Astrocyte (in vitro differentiated cells and primary cell): ENCODE measurements at regions not wholly inside any gene's neighbourhood (a gene's known extent, or its start where the extent isn't known, plus 50 kb on each side); places are given as distances from the start of the nearest gene placed in this dataset.
"Not testable (repeated sequence)": the region's sequence is repeated elsewhere in the genome, so short reads cannot be mapped to it uniquely, and the experiment has no call there.

Source experiments
- DNase-seq: peaks from one replicate; pipeline ENCODE4 v3.0.0-alpha.2; 2010; ENCODE audit warnings: low read depth
- FAIRE-seq: peaks from 2 replicates; lab custom pipeline; 2011; peaks lifted over from hg19 to GRCh38; lab: Jason Lieb, UNC
- H2AFZ ChIP-seq: 2 replicates; pipeline ENCODE4 v1.6.0; 2012; ENCODE audit warnings: low read depth, low read length, inconsistent platforms
- H3K27ac ChIP-seq: 2 replicates; pipeline ENCODE4 v1.5.1; 2011; ENCODE audit warnings: low read depth, low read length, inconsistent platforms
- H3K27me3 ChIP-seq: 2 replicates; pipeline ENCODE4 v1.6.0; 2011; ENCODE audit warnings: low read length, inconsistent platforms; ENCODE audit not compliant: insufficient read depth
- H3K36me3 ChIP-seq: 2 replicates; pipeline ENCODE4 v1.5.1; 2011; ENCODE audit warnings: low read length, inconsistent platforms; ENCODE audit not compliant: insufficient read depth
- H3K4me1 ChIP-seq: 2 replicates; pipeline ENCODE4 v1.5.1; 2011; ENCODE audit warnings: low read length, inconsistent platforms; ENCODE audit not compliant: insufficient read depth
- H3K4me2 ChIP-seq: 2 replicates; pipeline ENCODE4 v1.6.0; 2012; ENCODE audit warnings: low read length, inconsistent platforms
- H3K4me3 ChIP-seq: 2 replicates; pipeline ENCODE4 v1.5.1; 2011; ENCODE audit warnings: low read depth, mild to moderate bottlenecking, low read length, inconsistent platforms; ENCODE audit not compliant: insufficient read depth
- H3K79me2 ChIP-seq: 2 replicates; pipeline ENCODE4 v1.6.0; 2012; ENCODE audit warnings: mild to moderate bottlenecking, low read length, inconsistent platforms; ENCODE audit not compliant: insufficient read depth
- H3K9ac ChIP-seq: 2 replicates; pipeline ENCODE4 v1.6.0; 2012; ENCODE audit warnings: mild to moderate bottlenecking, low read length, inconsistent platforms
- H3K9me3 ChIP-seq: 2 replicates; pipeline ENCODE4 v1.5.1; 2012; ENCODE audit warnings: low read depth, mild to moderate bottlenecking, low read length, inconsistent platforms; ENCODE audit not compliant: insufficient read depth
- H4K20me1 ChIP-seq: 2 replicates; pipeline ENCODE4 v1.6.0; 2012; ENCODE audit warnings: low read length, inconsistent platforms; ENCODE audit not compliant: insufficient read depth
- H3K27ac Mint-ChIP-seq: one replicate; pipeline ENCODE4 v1.8.0; 2021; ENCODE audit warnings: mild to moderate bottlenecking, mixed read lengths; ENCODE audit not compliant: unreplicated experiment
- H3K27me3 Mint-ChIP-seq: one replicate; pipeline ENCODE4 v1.8.0; 2021; ENCODE audit warnings: low read depth, mixed read lengths; ENCODE audit not compliant: unreplicated experiment
- H3K36me3 Mint-ChIP-seq: one replicate; pipeline ENCODE4 v1.8.0; 2021; ENCODE audit warnings: low read depth, mixed read lengths; ENCODE audit not compliant: unreplicated experiment
- H3K4me1 Mint-ChIP-seq: one replicate; pipeline ENCODE4 v1.8.0; 2021; ENCODE audit warnings: low read depth, mixed read lengths; ENCODE audit not compliant: unreplicated experiment
- H3K4me3 Mint-ChIP-seq: one replicate; pipeline ENCODE4 v1.8.0; 2021; ENCODE audit warnings: mild to moderate bottlenecking, moderate library complexity, mixed read lengths; ENCODE audit not compliant: unreplicated experiment
- H3K9me3 Mint-ChIP-seq: one replicate; pipeline ENCODE4 v1.8.0; 2021; ENCODE audit warnings: mild to moderate bottlenecking, mixed read lengths; ENCODE audit not compliant: unreplicated experiment
- CTCF ChIP-seq: IDR thresholded peaks from 2 replicates; pipeline ENCODE4 v1.5.1; 2011; ENCODE audit warnings: low read depth, mild to moderate bottlenecking, inconsistent platforms, low read length, moderate library complexity; ENCODE audit not compliant: insufficient read depth
- EZH2 ChIP-seq: IDR thresholded peaks from 2 replicates; pipeline ENCODE4 v1.6.1; 2012; ENCODE audit warnings: mild to moderate bottlenecking, low read length, inconsistent platforms; ENCODE audit not compliant: insufficient read depth

DNA sequence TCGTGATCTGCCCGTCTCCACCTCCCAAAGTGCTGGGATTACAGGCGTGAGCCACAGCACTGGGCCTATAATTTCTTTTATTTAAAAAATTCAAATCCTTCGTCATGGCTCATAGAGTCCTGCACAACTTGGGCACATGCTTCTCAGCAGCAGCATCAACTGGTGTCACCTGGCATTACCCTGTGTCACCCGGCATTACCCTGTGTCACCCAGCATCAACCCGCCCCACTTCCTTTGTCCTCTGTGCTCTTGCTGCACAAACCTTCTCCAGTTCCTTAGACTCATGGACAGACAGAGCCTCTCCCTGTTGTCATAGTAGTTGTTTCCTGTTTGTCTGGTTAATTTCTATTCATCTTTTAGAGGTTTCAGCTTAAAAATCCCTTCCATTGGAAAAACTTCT, 121.2 kb upstream of the SERBP1 start:
- Histone ChIP-seq H3K27ac (no peak overlapping the region), H3K27me3 (no peaks in the 10 kb centered on the region), H3K4me1 (no peaks in the 10 kb centered on the region), H3K36me3 (no peaks in the 10 kb centered on the region), H4K20me1 (no peaks in the 10 kb centered on the region), H2AFZ (no peak overlapping the region), H3K4me2 (no peak overlapping the region), H3K4me3 (no peak overlapping the region), H3K9me3 (no peaks in the 10 kb centered on the region), H3K9ac (no peak overlapping the region), H3K79me2 (no peaks in the 10 kb centered on the region)
- TF ChIP-seq EZH2 = no peak
- no peak for TF ChIP-seq CTCF
- FAIRE-seq = no peak
- H3K27me3 Mint-ChIP-seq = peaks cover 7% of the 10 kb centered on the region
- no peaks in the 10 kb centered on the region for H3K36me3 Mint-ChIP-seq
- H3K4me1 Mint-ChIP-seq = no peaks in the 10 kb centered on the region
- peaks cover 2% of the 10 kb centered on the region for H3K9me3 Mint-ChIP-seq
- DNase-seq = no peak
- H3K27ac Mint-ChIP-seq = no peak overlapping the region
- no peak overlapping the region for H3K4me3 Mint-ChIP-seq

DNA sequence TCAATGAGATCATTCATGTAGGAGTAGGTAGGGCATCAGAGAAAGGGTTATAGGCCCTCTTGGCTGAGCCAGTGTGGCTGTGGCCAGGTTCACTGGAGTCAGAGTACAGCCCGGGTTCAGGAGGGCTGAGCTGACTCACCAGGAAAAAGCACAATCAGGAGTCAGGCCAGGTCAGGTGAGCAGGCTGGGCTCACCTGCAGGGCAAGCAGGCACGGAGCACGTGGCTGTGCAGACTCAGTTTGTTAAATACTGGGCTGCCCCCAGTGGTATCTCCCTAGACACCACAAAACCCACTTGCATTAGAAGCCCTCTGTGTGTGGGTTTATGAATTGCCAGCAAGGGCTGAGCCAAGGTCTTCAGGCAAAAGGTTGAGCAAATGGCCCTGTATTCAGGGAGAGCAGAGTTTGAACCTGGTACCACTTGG, 122.1 kb upstream of the SERBP1 start:
- Histone ChIP-seq H3K27me3 (no peaks in the 10 kb centered on the region), H3K4me3 (no peak overlapping the region), H2AFZ (no peak overlapping the region), H4K20me1 (no peaks in the 10 kb centered on the region), H3K36me3 (no peaks in the 10 kb centered on the region), H3K9me3 (no peaks in the 10 kb centered on the region), H3K79me2 (no peaks in the 10 kb centered on the region), H3K4me1 (no peaks in the 10 kb centered on the region), H3K9ac (no peak overlapping the region), H3K4me2 (no peak overlapping the region), H3K27ac (no peak overlapping the region)
- no peak overlapping the region for H3K4me3 Mint-ChIP-seq
- H3K36me3 Mint-ChIP-seq = no peaks in the 10 kb centered on the region
- FAIRE-seq = no peak
- no peaks in the 10 kb centered on the region for H3K4me1 Mint-ChIP-seq
- no peak for TF ChIP-seq EZH2
- TF ChIP-seq CTCF = no peak
- peaks cover 2% of the 10 kb centered on the region for H3K9me3 Mint-ChIP-seq
- H3K27me3 Mint-ChIP-seq = peaks cover 7% of the 10 kb centered on the region
- H3K27ac Mint-ChIP-seq = no peak overlapping the region
- DNase-seq = no peak

- not testable (repeated sequence) for H3K27me3 ChIP-seq, H3K79me2 ChIP-seq, H3K9ac ChIP-seq, H3K36me3 Mint-ChIP-seq, H3K27ac ChIP-seq, H3K4me3 Mint-ChIP-seq, H3K4me1 ChIP-seq, H3K9me3 ChIP-seq, DNase-seq, H3K36me3 ChIP-seq, H4K20me1 ChIP-seq, H3K4me2 ChIP-seq, FAIRE-seq, H3K9me3 Mint-ChIP-seq, H3K27me3 Mint-ChIP-seq, H2AFZ ChIP-seq, H3K27ac Mint-ChIP-seq, H3K4me3 ChIP-seq
- H3K4me1 Mint-ChIP-seq = peaks cover 14% of the 10 kb centered on the region
Observed at GRCh38 chr1:67554204-67554603, 124.0 kb upstream of the SERBP1 start.
